ENCODE measurements at regions not wholly inside any gene's neighbourhood (a gene's known extent, or its start where the extent isn't known, plus 50 kb on each side); places are given as distances from the start of the nearest gene placed in this dataset.

GRCh38 chr17:15012351-15012980 lies 252.7 kb downstream of the PMP22 start:
- Mint-ChIP-seq H3K27ac (no peak overlapping the region), H3K27me3 (peaks cover 42% of the 10 kb centered on the region), H3K4me1 (peaks cover 2% of the 10 kb centered on the region), H3K36me3 (ENCODE audit: low read depth) (no peaks in the 10 kb centered on the region), H3K4me3 (no peak overlapping the region)
- no peaks in the 10 kb centered on the region for H3K9me3 ChIP-seq (ENCODE audit: control insufficient read depth, low read length, poor library complexity, severe bottlenecking)
- ATAC-seq (no peak), DNase-seq (no peak)

GRCh38 chr17:15009087-15009486 lies 256.0 kb downstream of the PMP22 start:
- Mint-ChIP-seq H3K4me1 (peaks cover 2% of the 10 kb centered on the region), H3K36me3 (ENCODE audit: low read depth) (no peaks in the 10 kb centered on the region), H3K27me3 (peaks cover 37% of the 10 kb centered on the region), H3K27ac (no peak overlapping the region), H3K4me3 (no peak overlapping the region)
- no peak for ATAC-seq
- no peaks in the 10 kb centered on the region for H3K9me3 ChIP-seq (ENCODE audit: control insufficient read depth, low read length, poor library complexity, severe bottlenecking)
- DNase-seq: no peak

GRCh38 chr17:15007147-15007553 lies 258.0 kb downstream of the PMP22 start:
- H3K27ac Mint-ChIP-seq: no peak overlapping the region
- ATAC-seq (no peak), DNase-seq (no peak)
- H3K27me3 Mint-ChIP-seq: peaks cover 22% of the 10 kb centered on the region
- H3K9me3 ChIP-seq (ENCODE audit: control insufficient read depth, low read length, poor library complexity, severe bottlenecking): no peaks in the 10 kb centered on the region
- H3K4me1 Mint-ChIP-seq: peaks cover 2% of the 10 kb centered on the region
- H3K4me3 Mint-ChIP-seq: no peak overlapping the region
- no peaks in the 10 kb centered on the region for H3K36me3 Mint-ChIP-seq (ENCODE audit: low read depth)

- H3K27ac Mint-ChIP-seq: no peak overlapping the region
- ATAC-seq (no peak), DNase-seq (no peak)
- H3K4me3 Mint-ChIP-seq: no peak overlapping the region
- H3K36me3 Mint-ChIP-seq (ENCODE audit: low read depth): no peaks in the 10 kb centered on the region
- H3K27me3 Mint-ChIP-seq: peaks cover 22% of the 10 kb centered on the region
- H3K4me1 Mint-ChIP-seq: peaks cover 2% of the 10 kb centered on the region
- H3K9me3 ChIP-seq (ENCODE audit: control insufficient read depth, low read length, poor library complexity, severe bottlenecking): no peaks in the 10 kb centered on the region
Observed at GRCh38 chr17:15006421-15007128, 258.6 kb downstream of the PMP22 start.

GRCh38 chr17:15000661-15001060 lies 264.5 kb downstream of the PMP22 start:
- Mint-ChIP-seq H3K27ac (no peak overlapping the region), H3K4me1 (no peaks in the 10 kb centered on the region), H3K4me3 (no peak overlapping the region), H3K36me3 (ENCODE audit: low read depth) (no peaks in the 10 kb centered on the region), H3K27me3 (peaks cover 9% of the 10 kb centered on the region)
- H3K9me3 ChIP-seq (ENCODE audit: control insufficient read depth, low read length, poor library complexity, severe bottlenecking): no peaks in the 10 kb centered on the region
- ATAC-seq: no peak
- no peak for DNase-seq

- H3K27me3 Mint-ChIP-seq: peaks cover 14% of the 10 kb centered on the region
- no peak for DNase-seq
- no peak for ATAC-seq
- H3K4me3 Mint-ChIP-seq: no peak overlapping the region
- no peaks in the 10 kb centered on the region for H3K4me1 Mint-ChIP-seq
- no peaks in the 10 kb centered on the region for H3K9me3 ChIP-seq (ENCODE audit: control insufficient read depth, low read length, poor library complexity, severe bottlenecking)
- no peaks in the 10 kb centered on the region for H3K36me3 Mint-ChIP-seq (ENCODE audit: low read depth)
- H3K27ac Mint-ChIP-seq: no peak overlapping the region
Observed at GRCh38 chr17:14997290-14997689, 267.8 kb downstream of the PMP22 start.

GRCh38 chr17:14986127-14986526 lies 279.0 kb downstream of the PMP22 start:
- Mint-ChIP-seq H3K27ac (no peak overlapping the region), H3K4me1 (no peaks in the 10 kb centered on the region), H3K4me3 (no peak overlapping the region), H3K27me3 (peaks cover 12% of the 10 kb centered on the region), H3K36me3 (ENCODE audit: low read depth) (no peaks in the 10 kb centered on the region)
- H3K9me3 ChIP-seq (ENCODE audit: control insufficient read depth, low read length, poor library complexity, severe bottlenecking): no peaks in the 10 kb centered on the region
- ATAC-seq (no peak), DNase-seq (no peak)

- H3K27me3 Mint-ChIP-seq: peaks cover 6% of the 10 kb centered on the region
- no peaks in the 10 kb centered on the region for H3K4me1 Mint-ChIP-seq
- H3K36me3 Mint-ChIP-seq (ENCODE audit: low read depth): no peaks in the 10 kb centered on the region
- H3K27ac Mint-ChIP-seq: no peak overlapping the region
- DNase-seq (no peak), ATAC-seq (no peak)
- H3K4me3 Mint-ChIP-seq: no peak overlapping the region
- H3K9me3 ChIP-seq (ENCODE audit: control insufficient read depth, low read length, poor library complexity, severe bottlenecking): no peaks in the 10 kb centered on the region
Observed at GRCh38 chr17:14972844-14973243, 292.3 kb downstream of the PMP22 start.

GRCh38 chr17:14971054-14971453 lies 294.1 kb downstream of the PMP22 start:
- ATAC-seq: no peak
- DNase-seq: no peak
- H3K27me3 Mint-ChIP-seq: peaks cover 6% of the 10 kb centered on the region
- no peaks in the 10 kb centered on the region for H3K4me1 Mint-ChIP-seq
- H3K36me3 Mint-ChIP-seq (ENCODE audit: low read depth): no peaks in the 10 kb centered on the region
- no peak overlapping the region for H3K4me3 Mint-ChIP-seq
- H3K27ac Mint-ChIP-seq: no peak overlapping the region
- H3K9me3 ChIP-seq (ENCODE audit: control insufficient read depth, low read length, poor library complexity, severe bottlenecking): no peaks in the 10 kb centered on the region

GRCh38 chr17:14959106-14959648 lies 305.9 kb downstream of the PMP22 start:
- Mint-ChIP-seq H3K36me3 (ENCODE audit: low read depth) (no peaks in the 10 kb centered on the region), H3K4me3 (no peak overlapping the region), H3K4me1 (no peaks in the 10 kb centered on the region), H3K27me3 (no peaks in the 10 kb centered on the region), H3K27ac (no peak overlapping the region)
- no peak for ATAC-seq
- DNase-seq: no peak
- no peaks in the 10 kb centered on the region for H3K9me3 ChIP-seq (ENCODE audit: control insufficient read depth, low read length, poor library complexity, severe bottlenecking)

GRCh38 chr17:14953405-14953804 lies 311.7 kb downstream of the PMP22 start:
- no peak for ATAC-seq
- no peak overlapping the region for H3K4me3 Mint-ChIP-seq
- H3K9me3 ChIP-seq (ENCODE audit: control insufficient read depth, low read length, poor library complexity, severe bottlenecking): no peaks in the 10 kb centered on the region
- no peaks in the 10 kb centered on the region for H3K4me1 Mint-ChIP-seq
- H3K27me3 Mint-ChIP-seq: peaks cover 8% of the 10 kb centered on the region
- H3K36me3 Mint-ChIP-seq (ENCODE audit: low read depth): no peaks in the 10 kb centered on the region
- H3K27ac Mint-ChIP-seq: no peak overlapping the region
- DNase-seq: no peak

- no peak for DNase-seq
- no peaks in the 10 kb centered on the region for H3K9me3 ChIP-seq (ENCODE audit: control insufficient read depth, low read length, poor library complexity, severe bottlenecking)
- Mint-ChIP-seq H3K36me3 (ENCODE audit: low read depth) (no peaks in the 10 kb centered on the region), H3K4me3 (no peak overlapping the region), H3K27me3 (peaks cover 8% of the 10 kb centered on the region), H3K4me1 (no peaks in the 10 kb centered on the region), H3K27ac (no peak overlapping the region)
- ATAC-seq: no peak
Observed at GRCh38 chr17:14950686-14951085, 314.4 kb downstream of the PMP22 start.

GRCh38 chr17:14950216-14950615 lies 314.9 kb downstream of the PMP22 start:
- H3K36me3 Mint-ChIP-seq (ENCODE audit: low read depth): no peaks in the 10 kb centered on the region
- no peaks in the 10 kb centered on the region for H3K9me3 ChIP-seq (ENCODE audit: control insufficient read depth, low read length, poor library complexity, severe bottlenecking)
- no peak overlapping the region for H3K4me3 Mint-ChIP-seq
- H3K27me3 Mint-ChIP-seq: peaks cover 8% of the 10 kb centered on the region
- no peak overlapping the region for H3K27ac Mint-ChIP-seq
- no peaks in the 10 kb centered on the region for H3K4me1 Mint-ChIP-seq
- no peak for ATAC-seq
- DNase-seq: no peak

GRCh38 chr17:14947671-14948070 lies 317.5 kb downstream of the PMP22 start:
- Mint-ChIP-seq H3K4me3 (no peak overlapping the region), H3K36me3 (ENCODE audit: low read depth) (peaks cover 2% of the 10 kb centered on the region), H3K4me1 (no peaks in the 10 kb centered on the region), H3K27me3 (peaks cover 13% of the 10 kb centered on the region), H3K27ac (no peak overlapping the region)
- DNase-seq (no peak), ATAC-seq (no peak)
- no peaks in the 10 kb centered on the region for H3K9me3 ChIP-seq (ENCODE audit: control insufficient read depth, low read length, poor library complexity, severe bottlenecking)
